ENCODE measurements at regions not wholly inside any gene's neighbourhood (a gene's known extent, or its start where the extent isn't known, plus 50 kb on each side); places are given as distances from the start of the nearest gene placed in this dataset.

GRCh38 chr16:87131061-87131995, 185.9 kb downstream of the C16orf95 start:
- Histone ChIP-seq H3K4me1 (ENCODE audit: low read depth) (peaks cover 3% of the 10 kb centered on the region), H3K4me3 (no peak overlapping the region), H3K9me3 (no peaks in the 10 kb centered on the region), H3K36me3 (ENCODE audit: low read depth) (no peaks in the 10 kb centered on the region)
- ATAC-seq (no peak), DNase-seq (no peak)
- no peak for TF ChIP-seq CTCF (IDR thresholded peaks at IDR 0.05)
- intact Hi-C loops (cut with DNase I, micrococcal nuclease) = no loop called here

GRCh38 chr16:87131996-87132345, 185.2 kb downstream of the C16orf95 start:
- Histone ChIP-seq H3K36me3 (ENCODE audit: low read depth) (no peaks in the 10 kb centered on the region), H3K9me3 (no peaks in the 10 kb centered on the region), H3K4me3 (no peak overlapping the region), H3K4me1 (ENCODE audit: low read depth) (no peaks in the 10 kb centered on the region)
- no peak for TF ChIP-seq CTCF (IDR thresholded peaks at IDR 0.05)
- DNase-seq (no peak), ATAC-seq (no peak)
- intact Hi-C loops (cut with DNase I, micrococcal nuclease) = loop anchor here in 1 of 2 donors (2.0 kb wide), 1 partner anchor 21 kb away; no protein-coding TSS in a partner anchor

- Histone ChIP-seq H3K36me3 (ENCODE audit: low read depth) (no peaks in the 10 kb centered on the region), H3K4me1 (ENCODE audit: low read depth) (no peaks in the 10 kb centered on the region), H3K9me3 (no peaks in the 10 kb centered on the region), H3K4me3 (no peak overlapping the region)
- no peak for TF ChIP-seq CTCF (IDR thresholded peaks at IDR 0.05)
- intact Hi-C loops (cut with DNase I, micrococcal nuclease) = loop anchor here in 1 of 2 donors (2.0 kb wide), 1 partner anchor 22 kb away; no protein-coding TSS in a partner anchor
- DNase-seq (no peak), ATAC-seq (no peak)
Observed at GRCh38 chr16:87132361-87133014, 184.7 kb downstream of the C16orf95 start.

- ATAC-seq (no peak), DNase-seq (no peak)
- Histone ChIP-seq H3K36me3 (ENCODE audit: low read depth) (no peaks in the 10 kb centered on the region), H3K4me1 (ENCODE audit: low read depth) (no peaks in the 10 kb centered on the region), H3K9me3 (no peaks in the 10 kb centered on the region), H3K4me3 (no peak overlapping the region)
- no peak for TF ChIP-seq CTCF (IDR thresholded peaks at IDR 0.05)
- intact Hi-C loops (cut with DNase I, micrococcal nuclease) = loop anchor here in 1 of 2 donors (2.0 kb wide), 1 partner anchor 22 kb away; no protein-coding TSS in a partner anchor
Observed at GRCh38 chr16:87133112-87133850, 183.9 kb downstream of the C16orf95 start.

- ATAC-seq = no peak
- TF ChIP-seq CTCF (IDR thresholded peaks at IDR 0.05) = no peak
- intact Hi-C loops (cut with DNase I, micrococcal nuclease) = loop anchor here in 1 of 2 donors (2.0 kb wide), 1 partner anchor 23 kb away; no protein-coding TSS in a partner anchor
Observed at GRCh38 chr16:87133966-87134627, 183.1 kb downstream of the C16orf95 start.

More at GRCh38 chr16:87133966-87134627, 183.1 kb downstream of the C16orf95 start:
- Histone ChIP-seq H3K4me1 (ENCODE audit: low read depth) (no peaks in the 10 kb centered on the region), H3K36me3 (ENCODE audit: low read depth) (no peaks in the 10 kb centered on the region), H3K4me3 (no peak overlapping the region), H3K9me3 (no peaks in the 10 kb centered on the region)
- no peak for DNase-seq

Data from mucosa of descending colon (tissue), 3 donors.